Activated naive CD8-positive, alpha-beta T cell treated with anti-CD3 and anti-CD28 coated beads, Interleukin-2, amount 10 ng/mL, durations not matched to agents 7 days and 5 days (primary cell): ENCODE measurements at regions not wholly inside any gene's neighbourhood (a gene's known extent, or its start where the extent isn't known, plus 50 kb on each side); places are given as distances from the start of the nearest gene placed in this dataset.

ENCODE experiments used
- ATAC-seq: fragments of 150-1000 bp; cut with Tn5 transposase; one replicate; pipeline ENCODE4 v1.10.0; 2021; ENCODE audit warnings: low read depth, moderate library complexity
- POLR2A ChIA-PET: fragments of 350-600 bp; sonication (Branson Sonifier 250); formaldehyde crosslinking; loops from one replicate; lab custom pipeline; 2021; ENCODE audit warnings: antibody characterized with exemption; lab: Charles Lee
- DNase-seq: peaks from one replicate; pipeline ENCODE4 v3.0.0; 2021
- H3K27ac Mint-ChIP-seq: one replicate; pipeline ENCODE4 v1.8.0; 2022; ENCODE audit warnings: mild to moderate bottlenecking, mixed read lengths
- H3K27me3 Mint-ChIP-seq: one replicate; pipeline ENCODE4 v1.8.0; 2022; ENCODE audit warnings: mild to moderate bottlenecking, moderate library complexity, mixed read lengths
- H3K36me3 Mint-ChIP-seq: one replicate; pipeline ENCODE4 v1.8.0; 2021; ENCODE audit warnings: mild to moderate bottlenecking, mixed read lengths
- H3K4me1 Mint-ChIP-seq: one replicate; pipeline ENCODE4 v1.8.0; 2021; ENCODE audit warnings: mixed read lengths
- H3K4me3 Mint-ChIP-seq: one replicate; pipeline ENCODE4 v1.8.0; 2022; ENCODE audit warnings: mild to moderate bottlenecking, moderate library complexity, mixed read lengths
- H3K9me3 Mint-ChIP-seq: one replicate; pipeline ENCODE4 v1.8.0; 2021; ENCODE audit warnings: mixed read lengths

DNA sequence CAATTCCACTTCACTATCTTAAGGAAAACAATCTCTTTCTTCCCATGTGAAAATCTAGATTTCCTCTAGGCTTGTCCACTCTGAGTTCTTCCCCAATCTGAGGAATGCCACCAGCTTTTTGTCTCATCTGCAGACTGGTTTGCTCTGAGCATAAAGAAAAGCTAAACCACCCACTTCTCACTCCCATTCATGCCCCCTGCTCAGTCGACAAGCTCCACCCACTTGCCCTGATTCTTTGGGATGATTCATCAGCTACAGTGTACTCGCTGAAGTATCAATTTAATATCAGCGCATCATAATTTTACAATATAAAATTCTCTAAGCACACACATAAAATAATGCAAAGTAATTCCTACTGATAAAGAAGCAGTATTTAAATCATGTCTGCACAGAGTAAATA, 209.1 kb downstream of the GRIN2B start:
- Mint-ChIP-seq H3K27me3 (peaks cover 2% of the 10 kb centered on the region), H3K4me3 (no peak overlapping the region), H3K4me1 (no peaks in the 10 kb centered on the region), H3K36me3 (no peaks in the 10 kb centered on the region), H3K9me3 (no peaks in the 10 kb centered on the region), H3K27ac (no peak overlapping the region)
- POLR2A ChIA-PET = no interaction called here
- DNase-seq (no peak), ATAC-seq (no peak)

DNA sequence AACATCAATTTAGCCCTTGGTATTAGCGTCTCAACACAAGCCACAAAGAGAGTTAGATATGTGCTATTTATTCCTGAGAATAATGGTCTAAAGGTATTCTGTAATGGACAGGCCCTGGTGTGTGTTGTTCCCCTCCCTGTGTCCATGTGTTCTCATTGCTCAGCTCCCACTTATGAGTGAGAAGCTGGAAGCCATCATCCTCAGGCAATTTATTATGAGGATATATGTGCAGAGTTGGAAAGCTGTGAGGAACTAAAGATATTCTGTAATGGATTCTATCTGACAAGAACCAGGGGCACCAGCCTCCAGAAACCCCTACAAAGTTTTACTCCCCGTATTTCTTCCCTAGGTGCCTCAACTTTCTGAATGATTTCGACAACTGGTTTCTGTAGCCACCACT, 210.8 kb downstream of the GRIN2B start:
- no peak for ATAC-seq
- no peaks in the 10 kb centered on the region for H3K4me1 Mint-ChIP-seq
- H3K36me3 Mint-ChIP-seq = no peaks in the 10 kb centered on the region
- H3K27ac Mint-ChIP-seq = no peak overlapping the region
- no peak overlapping the region for H3K4me3 Mint-ChIP-seq
- POLR2A ChIA-PET = no interaction called here
- H3K27me3 Mint-ChIP-seq = peaks cover 2% of the 10 kb centered on the region
- no peaks in the 10 kb centered on the region for H3K9me3 Mint-ChIP-seq
- no peak for DNase-seq

- Mint-ChIP-seq H3K36me3 (no peaks in the 10 kb centered on the region), H3K4me1 (no peaks in the 10 kb centered on the region), H3K27ac (no peak overlapping the region), H3K9me3 (no peaks in the 10 kb centered on the region), H3K4me3 (no peak overlapping the region), H3K27me3 (peaks cover 2% of the 10 kb centered on the region)
- no peak for DNase-seq
- POLR2A ChIA-PET = no interaction called here
- ATAC-seq = no peak
Measured at GRCh38 chr12:13769966-13770365, 211.4 kb downstream of the GRIN2B start.

- DNase-seq (no peak), ATAC-seq (no peak)
- no peak overlapping the region for H3K27ac Mint-ChIP-seq
- H3K4me1 Mint-ChIP-seq = no peaks in the 10 kb centered on the region
- no peaks in the 10 kb centered on the region for H3K36me3 Mint-ChIP-seq
- POLR2A ChIA-PET = no interaction called here
- peaks cover 2% of the 10 kb centered on the region for H3K27me3 Mint-ChIP-seq
- H3K4me3 Mint-ChIP-seq = no peak overlapping the region
- no peaks in the 10 kb centered on the region for H3K9me3 Mint-ChIP-seq
Measured at GRCh38 chr12:13769273-13769672, 212.1 kb downstream of the GRIN2B start.

GRCh38 chr12:13764748-13765147, 216.7 kb downstream of the GRIN2B start:
- ATAC-seq = no peak
- no peaks in the 10 kb centered on the region for H3K9me3 Mint-ChIP-seq
- H3K36me3 Mint-ChIP-seq = no peaks in the 10 kb centered on the region
- peaks cover 2% of the 10 kb centered on the region for H3K27me3 Mint-ChIP-seq
- no peak for DNase-seq
- no peak overlapping the region for H3K4me3 Mint-ChIP-seq
- POLR2A ChIA-PET = no interaction called here
- no peak overlapping the region for H3K27ac Mint-ChIP-seq
- no peaks in the 10 kb centered on the region for H3K4me1 Mint-ChIP-seq

DNA sequence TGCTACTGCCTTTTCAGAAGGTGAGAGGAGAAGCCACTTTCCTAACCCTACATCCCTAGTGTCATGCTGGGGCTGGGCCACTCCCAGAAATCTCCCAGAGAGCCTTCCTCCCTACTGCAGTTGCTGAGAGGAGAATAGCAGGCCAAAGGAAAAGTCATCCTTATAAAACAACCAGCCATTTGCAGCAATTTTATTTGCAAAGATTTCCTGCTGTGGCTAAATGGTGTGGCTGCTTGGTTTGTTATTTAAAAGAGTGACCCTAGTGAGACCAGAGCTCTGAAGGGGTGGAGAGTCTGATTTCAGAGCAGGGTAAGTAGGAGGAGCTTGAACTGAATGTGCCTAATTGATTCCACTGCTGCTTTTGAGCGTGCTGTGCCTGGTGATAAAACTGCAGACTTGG, 232.0 kb downstream of the GRIN2B start:
- H3K4me3 Mint-ChIP-seq = no peak overlapping the region
- H3K27ac Mint-ChIP-seq = no peak overlapping the region
- POLR2A ChIA-PET = no interaction called here
- no peaks in the 10 kb centered on the region for H3K9me3 Mint-ChIP-seq
- DNase-seq (no peak), ATAC-seq (no peak)
- H3K4me1 Mint-ChIP-seq = no peaks in the 10 kb centered on the region
- peaks cover 4% of the 10 kb centered on the region for H3K27me3 Mint-ChIP-seq
- H3K36me3 Mint-ChIP-seq = no peaks in the 10 kb centered on the region

GRCh38 chr12:13745111-13745860, 236.1 kb downstream of the GRIN2B start:
- H3K36me3 Mint-ChIP-seq = no peaks in the 10 kb centered on the region
- peaks cover 4% of the 10 kb centered on the region for H3K27me3 Mint-ChIP-seq
- ATAC-seq = no peak
- H3K4me3 Mint-ChIP-seq = no peak overlapping the region
- no peaks in the 10 kb centered on the region for H3K9me3 Mint-ChIP-seq
- H3K27ac Mint-ChIP-seq = no peak overlapping the region
- DNase-seq = no peak
- POLR2A ChIA-PET = no interaction called here
- no peaks in the 10 kb centered on the region for H3K4me1 Mint-ChIP-seq

DNA sequence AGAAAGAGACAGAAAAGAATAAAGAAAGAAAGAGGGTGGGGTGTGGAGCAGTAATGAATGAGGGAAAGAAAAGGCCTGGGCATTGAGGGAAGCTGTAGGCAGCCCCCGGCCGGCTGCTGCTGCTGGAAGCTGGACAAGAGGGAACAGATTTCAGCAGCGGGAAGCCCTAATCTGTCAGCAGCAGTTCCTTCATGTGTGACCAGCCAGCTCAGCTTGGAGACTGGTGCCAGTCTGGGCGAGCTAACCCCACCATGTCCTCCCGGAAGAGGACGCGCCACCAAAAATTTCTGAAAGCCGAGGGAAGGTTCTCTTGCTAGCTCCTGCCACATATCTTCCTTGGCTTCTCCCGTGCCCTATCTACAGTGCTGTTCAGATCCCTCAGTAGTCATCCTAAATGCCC, 236.8 kb downstream of the GRIN2B start:
- POLR2A ChIA-PET = no interaction called here
- no peaks in the 10 kb centered on the region for H3K36me3 Mint-ChIP-seq
- H3K27ac Mint-ChIP-seq = no peak overlapping the region
- H3K4me1 Mint-ChIP-seq = no peaks in the 10 kb centered on the region
- no peak for ATAC-seq
- peaks cover 2% of the 10 kb centered on the region for H3K27me3 Mint-ChIP-seq
- no peak for DNase-seq
- H3K4me3 Mint-ChIP-seq = no peak overlapping the region
- H3K9me3 Mint-ChIP-seq = no peaks in the 10 kb centered on the region

GRCh38 chr12:13740149-13740545, 241.3 kb downstream of the GRIN2B start:
- H3K4me3 Mint-ChIP-seq = no peak overlapping the region
- H3K4me1 Mint-ChIP-seq = no peaks in the 10 kb centered on the region
- H3K27me3 Mint-ChIP-seq = no peaks in the 10 kb centered on the region
- no peaks in the 10 kb centered on the region for H3K9me3 Mint-ChIP-seq
- ATAC-seq (no peak), DNase-seq (no peak)
- POLR2A ChIA-PET = no interaction called here
- H3K36me3 Mint-ChIP-seq = no peaks in the 10 kb centered on the region
- no peak overlapping the region for H3K27ac Mint-ChIP-seq

- ATAC-seq = no peak
- peaks cover 1% of the 10 kb centered on the region for H3K27me3 Mint-ChIP-seq
- H3K4me1 Mint-ChIP-seq = no peaks in the 10 kb centered on the region
- no peak for DNase-seq
- no peaks in the 10 kb centered on the region for H3K36me3 Mint-ChIP-seq
- POLR2A ChIA-PET = no interaction called here
- H3K4me3 Mint-ChIP-seq = no peak overlapping the region
- no peak overlapping the region for H3K27ac Mint-ChIP-seq
- H3K9me3 Mint-ChIP-seq = no peaks in the 10 kb centered on the region
Measured at GRCh38 chr12:13735734-13736133, 245.7 kb downstream of the GRIN2B start.

DNA sequence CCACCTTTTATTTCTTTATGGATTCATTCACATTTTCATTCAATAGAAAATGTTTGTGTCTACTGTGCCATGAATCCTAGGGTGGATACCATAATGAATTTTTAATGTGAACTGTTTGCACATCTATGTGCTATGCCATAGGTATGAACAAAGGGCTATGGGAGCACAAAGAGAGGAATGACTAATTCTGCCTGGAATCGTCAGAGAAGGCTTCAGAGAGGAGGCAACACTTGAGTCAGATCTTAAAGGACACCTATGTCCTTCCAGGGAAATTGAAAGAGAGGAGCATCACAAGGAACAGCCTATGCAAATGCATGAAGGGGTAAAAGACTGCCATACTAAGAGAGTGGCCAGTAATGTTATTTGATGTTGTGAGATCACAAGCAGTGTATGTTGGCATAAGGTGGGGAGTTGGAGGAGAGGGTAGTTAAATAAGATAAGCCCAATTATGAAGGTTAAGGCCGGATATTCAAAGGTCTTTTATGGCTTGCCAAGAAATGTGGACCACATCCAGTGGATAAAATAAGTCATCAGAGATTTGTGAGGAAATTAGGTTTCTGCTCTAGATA, 246.7 kb downstream of the GRIN2B start:
- Mint-ChIP-seq H3K4me1 (no peaks in the 10 kb centered on the region), H3K27ac (no peak overlapping the region), H3K4me3 (no peak overlapping the region), H3K9me3 (no peaks in the 10 kb centered on the region), H3K27me3 (peaks cover 1% of the 10 kb centered on the region), H3K36me3 (no peaks in the 10 kb centered on the region)
- ATAC-seq (no peak), DNase-seq (no peak)
- POLR2A ChIA-PET = no interaction called here

GRCh38 chr12:13727707-13728195, 253.7 kb downstream of the GRIN2B start:
- Mint-ChIP-seq H3K4me3 (no peak overlapping the region), H3K9me3 (no peaks in the 10 kb centered on the region), H3K27ac (no peak overlapping the region), H3K36me3 (no peaks in the 10 kb centered on the region), H3K27me3 (peaks cover 2% of the 10 kb centered on the region), H3K4me1 (no peaks in the 10 kb centered on the region)
- ATAC-seq (no peak), DNase-seq (no peak)
- POLR2A ChIA-PET = no interaction called here

GRCh38 chr12:13725049-13725448, 256.4 kb downstream of the GRIN2B start:
- Mint-ChIP-seq H3K9me3 (no peaks in the 10 kb centered on the region), H3K4me1 (no peaks in the 10 kb centered on the region), H3K4me3 (no peak overlapping the region), H3K36me3 (no peaks in the 10 kb centered on the region), H3K27me3 (peaks cover 2% of the 10 kb centered on the region), H3K27ac (no peak overlapping the region)
- POLR2A ChIA-PET = no interaction called here
- ATAC-seq (no peak), DNase-seq (no peak)

- Mint-ChIP-seq H3K27ac (no peak overlapping the region), H3K9me3 (no peaks in the 10 kb centered on the region), H3K4me1 (no peaks in the 10 kb centered on the region), H3K4me3 (no peak overlapping the region), H3K36me3 (no peaks in the 10 kb centered on the region), H3K27me3 (no peaks in the 10 kb centered on the region)
- no peak for ATAC-seq
- DNase-seq = no peak
- POLR2A ChIA-PET = no interaction called here
Measured at GRCh38 chr12:13724136-13724535, 257.3 kb downstream of the GRIN2B start.
